Neuronal stem cell (in vitro differentiated cells): ENCODE measurements at regions not wholly inside any gene's neighbourhood (a gene's known extent, or its start where the extent isn't known, plus 50 kb on each side); places are given as distances from the start of the nearest gene placed in this dataset.
A peak's percentile ranks its signal among the peaks of the same experiment; 100 is the strongest.

Source experiments
- DNase-seq: peaks from one replicate; pipeline ENCODE4 v3.0.0-alpha.2; 2013; ENCODE audit warnings: low spot score
- H2AFZ ChIP-seq: one replicate; pipeline ENCODE4 v1.6.1; 2013; ENCODE audit warnings: mild to moderate bottlenecking, low read length, inconsistent platforms
- H2AK5ac ChIP-seq: 2 replicates; pipeline ENCODE4 v1.6.1; 2013; ENCODE audit warnings: low read depth, mild to moderate bottlenecking, inconsistent platforms, low read length, moderate library complexity, mixed read lengths
- H2BK120ac ChIP-seq: 2 replicates; pipeline ENCODE4 v1.6.1; 2013; ENCODE audit warnings: low read depth, mild to moderate bottlenecking, inconsistent platforms, low read length, moderate library complexity, mixed read lengths
- H2BK12ac ChIP-seq: one replicate; pipeline ENCODE4 v1.6.1; 2013; ENCODE audit warnings: low read length, inconsistent platforms
- H2BK15ac ChIP-seq: 2 replicates; pipeline ENCODE4 v1.6.1; 2013; ENCODE audit warnings: mild to moderate bottlenecking, low read length, inconsistent platforms, mixed read lengths
- H2BK5ac ChIP-seq: one replicate; pipeline ENCODE4 v1.6.1; 2013; ENCODE audit warnings: inconsistent platforms, mild to moderate bottlenecking, low read length, moderate library complexity
- H3K14ac ChIP-seq: one replicate; pipeline ENCODE4 v1.6.1; 2013; ENCODE audit warnings: low read length, inconsistent platforms
- H3K18ac ChIP-seq: 2 replicates; pipeline ENCODE4 v1.6.1; 2013; ENCODE audit warnings: low read length, inconsistent platforms
- H3K23ac ChIP-seq: 2 replicates; pipeline ENCODE4 v1.6.1; 2013; ENCODE audit warnings: low read depth, mild to moderate bottlenecking, mixed read lengths, low read length, inconsistent platforms; ENCODE audit not compliant: poor library complexity
- H3K27ac ChIP-seq: replicated peaks from 3 replicates; pipeline ENCODE4 v1.5.1; 2013; ENCODE audit warnings: low read length, inconsistent platforms
- H3K27me3 ChIP-seq, 3 experiments: 2 replicates each; pipeline ENCODE4 v1.6.1; 2013; ENCODE audit warnings: low read length in 3 of 3, mild to moderate bottlenecking in 2 of 3, inconsistent platforms in 1 of 3, low read depth in 1 of 3, mixed read lengths in 1 of 3, moderate library complexity in 1 of 3; ENCODE audit not compliant: control insufficient read depth in 3 of 3, insufficient read depth in 3 of 3
- H3K36me3 ChIP-seq, 2 donors: replicated peaks in 1 of 2; 2 replicates each; pipeline ENCODE4 v1.6.1; 2013; ENCODE audit warnings: low read length in 2 of 2; ENCODE audit not compliant: control insufficient read depth in 2 of 2, insufficient read depth in 2 of 2
- H3K4ac ChIP-seq: 2 replicates; pipeline ENCODE4 v1.6.1; 2013; ENCODE audit warnings: inconsistent platforms, mild to moderate bottlenecking, low read length, moderate library complexity
- H3K4me1 ChIP-seq, 2 donors: 1 replicate in 1 of 2; 2 replicates in 1 of 2; pipeline ENCODE4 v1.6.1; 2013; ENCODE audit warnings: low read length in 2 of 2, low read depth in 1 of 2; ENCODE audit not compliant: control insufficient read depth in 2 of 2, insufficient read depth in 1 of 2
- H3K4me2 ChIP-seq: one replicate; pipeline ENCODE4 v1.6.1; 2013; ENCODE audit warnings: mild to moderate bottlenecking, low read length, inconsistent platforms; ENCODE audit not compliant: insufficient read depth, poor library complexity, severe bottlenecking
- H3K4me3 ChIP-seq, 2 donors: 2 replicates each; pipeline ENCODE4 v1.5.1; 2013; ENCODE audit warnings: low read length in 2 of 2, mild to moderate bottlenecking in 2 of 2, inconsistent platforms in 1 of 2, moderate library complexity in 1 of 2
- H3K79me1 ChIP-seq: one replicate; pipeline ENCODE4 v1.6.1; 2013; ENCODE audit warnings: low read depth, mild to moderate bottlenecking, inconsistent platforms, low read length, moderate library complexity
- H3K9ac ChIP-seq: one replicate; pipeline ENCODE4 v1.6.1; 2013; ENCODE audit warnings: mild to moderate bottlenecking, low read depth, low read length, inconsistent platforms; ENCODE audit not compliant: poor library complexity
- H3K9me3 ChIP-seq, 2 donors: replicated peaks in 1 of 2; 2 replicates each; pipeline versions ENCODE3 to v1.6.1; 2013; ENCODE audit warnings: low read length in 2 of 2, mild to moderate bottlenecking in 2 of 2, inconsistent platforms in 1 of 2, low read depth in 1 of 2, mixed read lengths in 1 of 2, moderate library complexity in 1 of 2; ENCODE audit not compliant: control insufficient read depth in 2 of 2, insufficient read depth in 1 of 2
- H4K8ac ChIP-seq: one replicate; pipeline ENCODE4 v1.6.1; 2013; ENCODE audit warnings: low read depth, mild to moderate bottlenecking, inconsistent platforms, low read length, moderate library complexity
- H4K91ac ChIP-seq: one replicate; pipeline ENCODE4 v1.6.1; 2013; ENCODE audit warnings: low read length, low read depth, mild to moderate bottlenecking, inconsistent platforms; ENCODE audit not compliant: poor library complexity
- WGBS, 2 donors: extraction: QIAGEN DNeasy Blood & Tissue Kit; methylation state at CpG; one replicate each; pipeline ENCODE4 v1.1.7; 2013; ENCODE audit warnings: missing lambda C conversion rate in 2 of 2, mixed read lengths in 1 of 2; ENCODE audit not compliant: insufficient read length in 2 of 2, insufficient replicate concordance in 1 of 2; ENCODE audit errors: extremely low coverage in 2 of 2; 5-methylcytosine and 5-hydroxymethylcytosine counted together

GRCh38 chr5:82807021-82807420 is 270.2 kb downstream of the TMEM167A start:
- H3K27ac ChIP-seq, result no peak overlapping the region
- no peak overlapping the region for H3K4me3 ChIP-seq
- H3K4ac ChIP-seq, result no peak overlapping the region
- no peak overlapping the region for H2BK15ac ChIP-seq
- no peaks in the 10 kb centered on the region for H3K36me3 ChIP-seq
- H2BK5ac ChIP-seq, result no peak overlapping the region
- no peak overlapping the region for H4K8ac ChIP-seq
- H3K9me3 ChIP-seq, result no peaks in the 10 kb centered on the region
- H4K91ac ChIP-seq, result no peak overlapping the region
- no peak overlapping the region for H3K4me2 ChIP-seq
- H3K23ac ChIP-seq, result no peak overlapping the region
- no peaks in the 10 kb centered on the region for H3K27me3 ChIP-seq
- no peak overlapping the region for H3K9ac ChIP-seq
- WGBS, 2 donors, result no CpG with 5 or more reads among the region's 2 CpGs
- H2BK12ac ChIP-seq, result no peak overlapping the region
- no peak overlapping the region for H3K18ac ChIP-seq
- H3K14ac ChIP-seq, result no peak overlapping the region
- no peak overlapping the region for H2BK120ac ChIP-seq
- DNase-seq, result no peak
- no peak overlapping the region for H2AK5ac ChIP-seq
- no peaks in the 10 kb centered on the region for H3K79me1 ChIP-seq
- peaks cover under 1 to 9% of the 10 kb centered on the region in 2 donors for H3K4me1 ChIP-seq
- no peak overlapping the region for H2AFZ ChIP-seq

GRCh38 chr5:82806513-82806912 is 270.7 kb downstream of the TMEM167A start:
- no peak overlapping the region for H3K4me3 ChIP-seq
- H3K27ac ChIP-seq, result no peak overlapping the region

DNA sequence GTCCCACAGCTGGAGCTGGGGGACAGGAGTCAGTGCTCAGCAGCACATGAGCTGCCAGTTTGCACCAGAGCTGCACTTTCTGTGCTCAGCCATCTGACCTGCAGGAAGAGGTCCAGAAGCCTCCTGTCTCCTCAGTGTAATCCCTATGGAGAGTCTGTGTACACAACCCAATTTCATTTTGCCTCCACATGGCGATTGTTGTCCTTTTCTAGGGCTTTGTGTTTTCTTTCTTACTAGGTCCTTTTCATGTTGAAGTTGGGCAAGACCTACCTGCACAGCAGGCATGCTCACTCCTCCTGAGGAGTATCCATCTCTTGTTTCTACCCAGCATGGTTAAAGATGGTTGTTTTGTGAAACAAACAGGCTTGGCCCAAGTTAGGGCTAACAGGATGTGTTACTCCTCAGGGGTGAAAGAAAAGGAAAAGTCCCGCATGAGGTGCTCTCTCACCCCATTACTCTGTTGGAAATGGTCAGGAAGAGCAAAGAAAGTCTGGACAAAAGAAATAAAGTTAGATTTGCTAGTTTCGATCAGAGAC is 273.0 kb downstream of the TMEM167A start:
- Histone ChIP-seq H3K18ac (no peak overlapping the region), H3K4ac (no peak overlapping the region), H4K8ac (no peak overlapping the region), H3K4me3 (no peak overlapping the region), H3K27ac (no peak overlapping the region), H3K9me3 (no peaks in the 10 kb centered on the region), H2AFZ (peak overlapping the region; percentile 1), H3K4me2 (no peak overlapping the region), H3K27me3 (no peaks in the 10 kb centered on the region), H3K9ac (no peak overlapping the region), H2BK12ac (no peak overlapping the region), H4K91ac (no peak overlapping the region), H2BK120ac (no peak overlapping the region), H2BK5ac (no peak overlapping the region), H3K79me1 (no peaks in the 10 kb centered on the region), H3K23ac (no peak overlapping the region), H3K14ac (no peak overlapping the region), H2AK5ac (no peak overlapping the region), H2BK15ac (no peak overlapping the region), H3K4me1 (peaks cover 0 to under 1% of the 10 kb centered on the region in 2 donors), H3K36me3 (no peaks in the 10 kb centered on the region)
- no peak for DNase-seq
- no CpG with 5 or more reads among the region's 3 CpGs for WGBS, 2 donors

More at GRCh38 chr5:82806513-82806912, 270.7 kb downstream of the TMEM167A start:
- H3K9ac ChIP-seq, result no peak overlapping the region
- H2BK12ac ChIP-seq, result no peak overlapping the region
- H3K9me3 ChIP-seq, result no peaks in the 10 kb centered on the region
- H3K4me2 ChIP-seq, result no peak overlapping the region
- no peaks in the 10 kb centered on the region for H3K79me1 ChIP-seq
- no peak overlapping the region for H2BK15ac ChIP-seq
- no peak overlapping the region for H3K23ac ChIP-seq
- H2AFZ ChIP-seq, result no peak overlapping the region
- no CpG with 5 or more reads among the region's 5 CpGs for WGBS, 2 donors
- no peak overlapping the region for H4K8ac ChIP-seq
- DNase-seq, result no peak
- H2BK120ac ChIP-seq, result no peak overlapping the region
- no peaks in the 10 kb centered on the region for H3K27me3 ChIP-seq
- H3K4ac ChIP-seq, result no peak overlapping the region
- no peak overlapping the region for H2AK5ac ChIP-seq
- no peak overlapping the region for H3K18ac ChIP-seq
- H3K36me3 ChIP-seq, result no peaks in the 10 kb centered on the region
- no peak overlapping the region for H4K91ac ChIP-seq
- H3K14ac ChIP-seq, result no peak overlapping the region
- H2BK5ac ChIP-seq, result no peak overlapping the region
- H3K4me1 ChIP-seq, result peaks cover 0 to 4% of the 10 kb centered on the region in 2 donors

DNA sequence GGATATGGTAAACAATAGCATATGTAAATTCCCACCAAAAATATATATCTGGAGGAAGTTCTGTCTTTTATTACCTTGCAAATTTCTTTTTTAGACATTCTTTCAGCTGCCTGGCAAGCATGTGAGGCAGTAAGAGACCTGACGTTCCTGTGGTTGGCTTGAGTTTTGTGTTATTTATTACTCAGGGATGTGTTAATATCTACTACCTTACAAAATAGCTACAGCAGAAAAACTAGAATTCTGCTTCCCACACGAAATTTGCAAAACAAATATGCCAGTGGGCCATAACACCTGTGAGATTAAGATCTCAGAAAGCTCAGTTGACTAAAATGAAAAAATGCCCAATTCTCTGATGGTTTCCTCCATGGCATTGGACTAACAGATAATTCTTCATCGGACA is 274.2 kb downstream of the TMEM167A start:
- Histone ChIP-seq H2BK120ac (no peak overlapping the region), H2BK5ac (no peak overlapping the region), H3K9me3 (no peaks in the 10 kb centered on the region), H3K79me1 (no peaks in the 10 kb centered on the region), H2AFZ (no peak overlapping the region), H4K8ac (no peak overlapping the region), H3K36me3 (no peaks in the 10 kb centered on the region), H3K14ac (no peak overlapping the region), H3K18ac (no peak overlapping the region), H3K4ac (no peak overlapping the region), H2AK5ac (no peak overlapping the region), H4K91ac (no peak overlapping the region), H3K9ac (no peak overlapping the region), H3K4me3 (no peak overlapping the region), H2BK12ac (no peak overlapping the region), H3K4me2 (no peak overlapping the region), H3K4me1 (no peaks in the 10 kb centered on the region), H3K27ac (no peak overlapping the region), H3K27me3 (no peaks in the 10 kb centered on the region), H3K23ac (no peak overlapping the region), H2BK15ac (no peak overlapping the region)
- DNase-seq, result no peak
- WGBS, 2 donors, result no CpG with 5 or more reads among the region's 3 CpGs
